ENCODE measurements at regions not wholly inside any gene's neighbourhood (a gene's known extent, or its start where the extent isn't known, plus 50 kb on each side); places are given as distances from the start of the nearest gene placed in this dataset.

DNA sequence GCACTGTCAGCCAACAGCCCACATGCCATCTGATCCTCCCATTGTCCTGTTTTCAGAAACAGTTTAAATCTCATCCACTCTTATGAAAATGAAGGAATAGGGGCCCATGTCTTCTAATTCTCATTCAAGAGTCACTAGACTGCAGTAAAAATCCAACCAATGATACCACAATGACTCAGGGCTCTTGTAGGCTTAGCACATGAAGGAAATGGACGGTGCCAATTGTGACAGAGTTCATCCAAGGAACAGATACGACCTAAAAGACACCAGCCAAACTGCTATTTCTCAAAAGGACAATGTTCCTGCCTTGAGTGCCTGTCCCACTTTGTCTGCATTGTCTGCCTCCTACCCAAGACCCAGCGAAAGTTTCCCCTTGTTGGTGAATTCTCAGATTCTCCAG, 204.8 kb upstream of the COX10 start:
- peak; percentile 54 to 57 for DNase-seq (ENCODE audit: low read depth in 2 of 2)
- H3K4me3 ChIP-seq (replicated peaks in 1 of 2; ENCODE audit: low read depth in 2 of 2, low read length in 2 of 2), result no peak overlapping the region
- TF ChIP-seq, protein P1, sequence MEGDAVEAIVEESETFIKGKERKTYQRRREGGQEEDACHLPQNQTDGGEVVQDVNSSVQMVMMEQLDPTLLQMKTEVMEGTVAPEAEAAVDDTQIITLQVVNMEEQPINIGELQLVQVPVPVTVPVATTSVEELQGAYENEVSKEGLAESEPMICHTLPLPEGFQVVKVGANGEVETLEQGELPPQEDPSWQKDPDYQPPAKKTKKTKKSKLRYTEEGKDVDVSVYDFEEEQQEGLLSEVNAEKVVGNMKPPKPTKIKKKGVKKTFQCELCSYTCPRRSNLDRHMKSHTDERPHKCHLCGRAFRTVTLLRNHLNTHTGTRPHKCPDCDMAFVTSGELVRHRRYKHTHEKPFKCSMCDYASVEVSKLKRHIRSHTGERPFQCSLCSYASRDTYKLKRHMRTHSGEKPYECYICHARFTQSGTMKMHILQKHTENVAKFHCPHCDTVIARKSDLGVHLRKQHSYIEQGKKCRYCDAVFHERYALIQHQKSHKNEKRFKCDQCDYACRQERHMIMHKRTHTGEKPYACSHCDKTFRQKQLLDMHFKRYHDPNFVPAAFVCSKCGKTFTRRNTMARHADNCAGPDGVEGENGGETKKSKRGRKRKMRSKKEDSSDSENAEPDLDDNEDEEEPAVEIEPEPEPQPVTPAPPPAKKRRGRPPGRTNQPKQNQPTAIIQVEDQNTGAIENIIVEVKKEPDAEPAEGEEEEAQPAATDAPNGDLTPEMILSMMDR (IDR thresholded peaks at IDR 0.05; ENCODE audit: low read depth, low read length), result no peak

DNA sequence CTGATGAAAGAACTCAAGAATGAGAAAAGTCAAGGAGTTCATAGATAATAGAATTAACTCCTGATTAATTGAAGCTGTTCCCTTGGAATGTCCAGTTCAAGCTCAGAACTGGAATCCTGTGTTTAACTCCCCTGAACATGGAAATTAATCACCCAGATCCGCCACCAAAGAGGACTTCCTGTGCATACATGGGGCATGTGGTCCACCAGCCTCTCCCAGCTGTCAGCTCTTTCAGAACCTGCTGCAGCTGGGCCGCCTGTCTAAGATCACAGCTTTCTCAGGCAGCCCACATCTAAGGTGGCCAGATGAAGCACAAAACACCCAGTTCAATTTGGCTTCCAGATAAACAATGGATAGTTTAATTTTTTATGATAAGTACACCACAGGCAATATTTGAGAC, 203.7 kb upstream of the COX10 start:
- H3K4me3 ChIP-seq (replicated peaks in 1 of 2; ENCODE audit: low read depth in 2 of 2, low read length in 2 of 2), result no peak overlapping the region
- TF ChIP-seq, protein P1 (IDR thresholded peaks at IDR 0.05; ENCODE audit: low read depth, low read length), result no peak

DNA sequence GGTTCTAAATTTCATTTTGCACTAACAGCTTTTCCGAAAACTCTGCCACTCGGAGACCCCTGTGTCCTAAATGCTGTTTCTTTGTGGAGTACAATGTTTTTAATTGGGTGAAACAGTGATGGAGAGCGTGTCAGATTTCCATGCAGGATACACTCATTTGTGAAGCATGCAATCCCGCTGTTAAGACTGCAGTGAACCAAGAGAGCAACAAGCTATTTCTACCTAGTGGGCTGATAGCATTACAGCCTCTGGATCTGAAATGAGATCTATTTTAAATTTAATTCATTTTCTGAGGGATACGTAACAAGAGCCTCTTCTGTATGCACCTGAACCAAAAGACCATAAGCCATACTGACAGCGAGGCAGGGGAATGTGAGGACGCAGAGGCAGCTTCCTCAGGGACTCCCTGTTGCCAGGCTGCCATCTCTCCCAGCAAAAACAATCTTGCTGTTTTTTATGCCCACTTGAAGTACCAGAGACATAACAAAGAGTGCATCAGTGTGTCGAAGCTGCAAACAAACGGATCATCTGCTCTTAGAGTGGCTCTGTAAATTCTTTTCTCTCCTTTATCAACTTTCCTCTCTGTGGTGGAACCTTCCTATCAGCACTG, 199.9 kb upstream of the COX10 start:
- peak in 1 of 2 donors; percentile 1 for DNase-seq (ENCODE audit: low read depth in 2 of 2)
- TF ChIP-seq, protein P1 (IDR thresholded peaks at IDR 0.05; ENCODE audit: low read depth, low read length), result no peak
- H3K4me3 ChIP-seq (replicated peaks in 1 of 2; ENCODE audit: low read depth in 2 of 2, low read length in 2 of 2), result no peak overlapping the region

More for the DNA sequence above, 203.7 kb upstream of the COX10 start:
- DNase-seq (ENCODE audit: low read depth in 2 of 2), result no peak

DNA sequence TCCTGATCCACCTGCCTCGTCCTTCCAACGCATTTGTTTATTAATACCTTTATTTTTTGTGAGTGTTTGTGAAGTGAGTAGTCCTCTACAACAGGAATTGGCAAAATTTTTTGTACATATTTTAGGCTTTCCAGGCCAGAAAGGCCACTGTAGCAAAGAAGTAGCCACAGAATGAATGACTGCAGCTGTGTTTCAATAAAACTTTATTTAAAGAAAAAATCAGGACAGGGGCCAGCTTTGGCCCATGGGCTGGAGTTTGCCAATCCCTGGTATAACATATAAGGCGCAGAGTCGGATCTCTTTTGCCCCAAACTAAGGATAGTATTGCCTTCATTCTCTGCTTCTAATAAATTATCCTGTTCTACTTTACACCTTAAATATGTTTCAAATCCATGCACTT, 198.0 kb upstream of the COX10 start:
- H3K4me3 ChIP-seq (replicated peaks in 1 of 2; ENCODE audit: low read depth in 2 of 2, low read length in 2 of 2), result no peak overlapping the region
- DNase-seq (ENCODE audit: low read depth in 2 of 2), result no peak
- TF ChIP-seq, protein P1 (IDR thresholded peaks at IDR 0.05; ENCODE audit: low read depth, low read length), result no peak

DNA sequence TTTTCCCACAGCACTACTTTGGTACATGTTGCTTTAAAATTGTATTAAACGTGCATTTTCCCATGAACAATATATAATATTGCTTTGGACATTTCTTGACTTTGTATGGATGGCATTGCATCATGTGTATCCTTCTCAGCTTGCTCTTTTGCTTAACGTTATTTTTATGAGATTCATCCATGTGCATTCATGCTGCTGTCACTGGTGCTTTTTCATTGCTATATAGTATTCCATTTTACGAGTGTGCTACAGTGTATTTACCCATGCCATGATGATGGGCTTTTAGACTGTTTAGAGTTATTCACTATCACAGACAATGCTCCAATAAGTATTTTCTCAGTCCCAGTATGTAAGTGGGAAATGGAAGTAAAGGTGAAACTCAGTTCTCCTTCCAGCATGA, 195.2 kb upstream of the COX10 start:
- DNase-seq (ENCODE audit: low read depth in 2 of 2), result no peak
- TF ChIP-seq, protein P1 (IDR thresholded peaks at IDR 0.05; ENCODE audit: low read depth, low read length), result no peak
- no peak overlapping the region for H3K4me3 ChIP-seq (replicated peaks in 1 of 2; ENCODE audit: low read depth in 2 of 2, low read length in 2 of 2)

DNA sequence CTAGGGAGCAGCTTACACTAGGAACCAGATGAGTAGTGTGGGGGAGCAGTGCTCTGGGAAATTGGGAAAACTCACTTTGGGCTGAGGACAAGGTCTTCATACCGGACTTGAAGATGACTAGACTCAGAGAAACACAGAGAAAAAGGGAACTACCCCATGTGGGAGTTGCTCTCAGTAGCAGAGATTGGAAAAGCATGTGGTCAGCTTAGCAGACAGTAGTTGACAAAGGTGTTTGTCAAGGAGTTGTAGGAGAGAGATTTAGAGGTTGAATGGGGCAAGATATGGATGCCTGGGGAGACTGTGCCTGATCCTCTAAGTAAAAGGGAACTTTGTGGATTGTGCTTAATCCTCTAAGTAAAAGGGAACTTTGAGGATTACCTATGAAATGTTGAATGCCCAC, 194.5 kb upstream of the COX10 start:
- H3K4me3 ChIP-seq (replicated peaks in 1 of 2; ENCODE audit: low read depth in 2 of 2, low read length in 2 of 2), result no peak overlapping the region
- DNase-seq (ENCODE audit: low read depth in 2 of 2), result no peak
- TF ChIP-seq, protein P1 (IDR thresholded peaks at IDR 0.05; ENCODE audit: low read depth, low read length), result no peak

DNA sequence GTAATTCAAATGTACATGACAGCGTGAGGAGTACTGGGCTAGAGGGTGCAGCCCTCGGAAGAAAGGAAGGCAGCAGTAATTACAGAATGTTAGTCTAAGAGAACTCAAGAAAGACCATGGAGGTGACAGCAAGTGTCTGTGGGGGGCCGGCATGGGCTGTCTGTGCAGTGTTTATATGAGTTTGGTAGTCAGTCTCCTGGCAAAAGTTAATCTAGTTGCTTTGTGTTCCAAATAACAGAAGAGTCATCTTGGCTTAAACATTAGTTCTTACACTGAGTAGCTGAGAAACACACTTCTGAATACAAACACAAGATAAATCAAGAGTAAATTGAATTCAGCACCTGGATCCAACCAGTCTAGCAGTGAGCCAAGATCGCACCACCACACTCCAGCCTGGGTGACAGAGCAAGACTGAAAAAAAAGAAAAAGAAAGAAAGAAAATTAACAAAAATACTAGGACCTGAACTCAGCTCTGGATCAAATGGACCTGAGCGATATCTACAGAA, 189.3 kb upstream of the COX10 start:
- H3K4me3 ChIP-seq (replicated peaks in 1 of 2; ENCODE audit: low read depth in 2 of 2, low read length in 2 of 2), result no peak overlapping the region
- DNase-seq (ENCODE audit: low read depth in 2 of 2), result no peak
- TF ChIP-seq, protein P1 (IDR thresholded peaks at IDR 0.05; ENCODE audit: low read depth, low read length), result no peak

Measured in cardiac fibroblast (primary cell).